ENCODE measurements at regions not wholly inside any gene's neighbourhood (a gene's known extent, or its start where the extent isn't known, plus 50 kb on each side); places are given as distances from the start of the nearest gene placed in this dataset.
"Not testable (repeated sequence)": the region's sequence is repeated elsewhere in the genome, so short reads cannot be mapped to it uniquely, and the experiment has no call there.

GRCh38 chr22:48486558-48486957, 1341.1 kb downstream of the BRD1 start:
- DNase-seq (ENCODE audit: low read depth in 2 of 2): no peak

- no peak for DNase-seq (ENCODE audit: low read depth in 2 of 2)
These were observed 1341.5 kb downstream of the BRD1 start for GRCh38 chr22:48486134-48486532.

- no peak for DNase-seq (ENCODE audit: low read depth in 2 of 2)
These were observed 1342.2 kb downstream of the BRD1 start for GRCh38 chr22:48485149-48486133.

GRCh38 chr22:48483764-48484528, 1343.7 kb downstream of the BRD1 start:
- no peak for DNase-seq (ENCODE audit: low read depth in 2 of 2)

GRCh38 chr22:48482771-48483170, 1344.9 kb downstream of the BRD1 start:
- no peak for DNase-seq (ENCODE audit: low read depth in 2 of 2)

GRCh38 chr22:48482198-48482597, 1345.5 kb downstream of the BRD1 start:
- DNase-seq (ENCODE audit: low read depth in 2 of 2): not testable (repeated sequence)

GRCh38 chr22:48481748-48482147, 1345.9 kb downstream of the BRD1 start:
- no peak for DNase-seq (ENCODE audit: low read depth in 2 of 2)

GRCh38 chr22:48478529-48479265, 1349.0 kb downstream of the BRD1 start:
- no peak for DNase-seq (ENCODE audit: low read depth in 2 of 2)

GRCh38 chr22:48478124-48478523, 1349.5 kb downstream of the BRD1 start:
- no peak for DNase-seq (ENCODE audit: low read depth in 2 of 2)

- no peak for DNase-seq (ENCODE audit: low read depth in 2 of 2)
These were observed 1350.5 kb downstream of the BRD1 start for GRCh38 chr22:48477031-48477721.

GRCh38 chr22:48476577-48476976, 1351.1 kb downstream of the BRD1 start:
- DNase-seq (ENCODE audit: low read depth in 2 of 2): no peak

GRCh38 chr22:48475661-48476345, 1351.9 kb downstream of the BRD1 start:
- no peak for DNase-seq (ENCODE audit: low read depth in 2 of 2)

GRCh38 chr22:48474881-48475280, 1352.8 kb downstream of the BRD1 start:
- DNase-seq (ENCODE audit: low read depth in 2 of 2): no peak

- no peak for DNase-seq (ENCODE audit: low read depth in 2 of 2)
These were observed 1354.5 kb downstream of the BRD1 start for GRCh38 chr22:48473202-48473601.

GRCh38 chr22:48464246-48464645, 1363.4 kb downstream of the BRD1 start:
- no peak for DNase-seq (ENCODE audit: low read depth in 2 of 2)

GRCh38 chr22:48459859-48460823, 1367.5 kb downstream of the BRD1 start:
- no peak for DNase-seq (ENCODE audit: low read depth in 2 of 2)

GRCh38 chr22:48459259-48459658, 1368.4 kb downstream of the BRD1 start:
- no peak for DNase-seq (ENCODE audit: low read depth in 2 of 2)

- DNase-seq (ENCODE audit: low read depth in 2 of 2): no peak
These were observed 1371.2 kb downstream of the BRD1 start for GRCh38 chr22:48456449-48456848.

GRCh38 chr22:48453751-48454485, 1373.8 kb downstream of the BRD1 start:
- no peak for DNase-seq (ENCODE audit: low read depth in 2 of 2)
